H7 (cell line): ENCODE measurements at regions not wholly inside any gene's neighbourhood (a gene's known extent, or its start where the extent isn't known, plus 50 kb on each side); places are given as distances from the start of the nearest gene placed in this dataset.
A peak's percentile ranks its signal among the peaks of the same experiment; 100 is the strongest.

Experiments
- DNase-seq: peaks from one replicate; pipeline ENCODE4 v3.0.0; 2012
- H3K27me3 ChIP-seq: 2 replicates; pipeline ENCODE4 v1.6.0; 2011; ENCODE audit warnings: mild to moderate bottlenecking, low read length; ENCODE audit not compliant: control insufficient read depth, insufficient read depth
- H3K36me3 ChIP-seq: replicated peaks from 2 replicates; pipeline ENCODE4 v1.5.1; 2011; ENCODE audit warnings: low read length; ENCODE audit not compliant: control insufficient read depth, insufficient read depth
- H3K4me3 ChIP-seq: 2 replicates; pipeline ENCODE4 v1.5.1; 2011; ENCODE audit warnings: low read depth, mild to moderate bottlenecking, control low read depth, low read length, moderate library complexity; ENCODE audit not compliant: insufficient read depth

DNA sequence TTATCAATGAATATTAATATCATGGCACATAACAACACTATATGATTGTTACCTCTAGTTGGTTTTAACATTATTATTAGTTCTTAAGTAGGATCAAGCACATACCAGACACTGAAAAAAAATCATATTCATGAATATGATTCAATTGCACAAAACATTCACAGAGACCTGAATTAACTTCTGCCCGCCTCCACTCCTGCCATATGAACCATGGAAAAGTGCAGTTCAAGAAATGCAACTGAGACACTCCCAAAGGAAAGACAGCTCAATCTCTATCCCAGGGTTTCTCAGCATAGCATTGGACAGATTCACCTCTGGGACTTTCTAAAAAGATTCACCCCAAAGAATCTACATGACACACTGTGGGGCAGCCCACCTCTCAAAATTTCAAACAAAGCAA lies 103.5 kb upstream of the KCNIP4 start:
- Histone ChIP-seq H3K4me3 (no peak overlapping the region), H3K36me3 (no peaks in the 10 kb centered on the region), H3K27me3 (no peaks in the 10 kb centered on the region)
- no peak for DNase-seq

DNA sequence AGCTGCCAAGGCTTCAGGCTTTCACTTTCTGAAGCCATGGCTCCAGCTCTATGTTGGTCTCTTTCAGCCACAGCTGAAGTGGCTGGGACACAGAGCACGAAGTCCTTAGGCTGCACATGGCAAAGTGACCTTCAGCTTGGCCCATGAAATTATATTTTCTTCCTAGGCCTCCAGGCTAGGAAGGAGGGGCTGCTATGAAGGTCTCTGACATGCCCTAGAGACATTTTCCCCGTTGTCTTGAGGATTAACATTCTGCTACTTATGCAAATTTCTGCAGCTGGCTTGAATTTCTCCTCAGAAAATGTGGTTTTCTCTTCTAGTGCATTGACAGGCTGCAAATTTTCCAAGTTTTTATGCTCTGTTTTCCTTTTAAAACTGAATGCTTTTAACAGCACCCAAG lies 99.8 kb upstream of the KCNIP4 start:
- no peak for DNase-seq
- Histone ChIP-seq H3K27me3 (no peaks in the 10 kb centered on the region), H3K36me3 (no peaks in the 10 kb centered on the region), H3K4me3 (no peak overlapping the region)

DNA sequence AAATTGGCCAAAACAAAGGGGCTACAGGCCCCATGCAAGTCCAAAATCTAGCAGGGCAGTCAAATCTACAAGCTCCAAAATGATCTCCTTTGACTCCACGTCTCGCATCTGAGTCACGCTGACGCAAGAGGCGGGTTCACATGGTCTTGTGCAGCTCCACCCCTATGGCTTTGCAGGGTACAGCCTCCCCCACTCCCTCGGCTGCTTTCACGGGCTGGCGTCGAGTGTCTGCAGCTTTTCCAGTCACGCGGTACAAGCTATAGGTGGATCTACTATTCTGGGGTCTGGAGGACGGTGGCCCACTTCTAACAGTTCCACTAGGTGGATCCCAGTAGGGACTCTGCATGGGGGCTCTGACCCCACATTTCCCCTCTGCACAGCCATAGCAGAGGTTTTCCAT lies 99.2 kb upstream of the KCNIP4 start:
- H3K36me3 ChIP-seq = no peaks in the 10 kb centered on the region
- no peaks in the 10 kb centered on the region for H3K27me3 ChIP-seq
- H3K4me3 ChIP-seq = no peak overlapping the region
- no peak for DNase-seq

DNA sequence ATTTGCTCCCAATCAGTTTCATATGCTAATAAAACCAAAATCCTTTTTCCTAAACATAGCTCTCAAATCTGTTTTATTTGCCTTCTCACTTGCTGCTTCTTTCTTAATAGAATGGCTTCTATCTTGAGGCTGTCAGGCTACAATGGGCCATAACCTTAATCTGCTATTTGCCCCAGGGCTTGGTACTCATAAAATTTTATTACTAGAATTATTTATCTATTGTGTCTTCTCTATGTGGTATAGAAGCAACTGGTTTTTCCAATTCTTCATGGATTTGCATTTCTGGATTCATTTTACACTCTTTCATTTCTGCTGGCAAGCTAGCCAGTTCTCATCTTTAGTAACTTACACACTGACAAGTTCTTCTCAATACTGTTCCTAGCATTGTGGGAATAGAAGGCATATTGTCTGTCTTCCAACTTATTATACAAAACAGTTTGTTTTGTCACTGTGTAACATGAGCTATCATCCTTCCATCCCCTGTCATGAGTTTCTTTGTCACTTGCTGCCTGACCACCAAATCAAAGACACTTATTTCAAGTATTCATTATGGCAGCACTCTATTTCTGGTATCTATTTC lies 96.6 kb upstream of the KCNIP4 start:
- Histone ChIP-seq H3K4me3 (no peak overlapping the region), H3K27me3 (no peaks in the 10 kb centered on the region), H3K36me3 (no peaks in the 10 kb centered on the region)
- DNase-seq = no peak

DNA sequence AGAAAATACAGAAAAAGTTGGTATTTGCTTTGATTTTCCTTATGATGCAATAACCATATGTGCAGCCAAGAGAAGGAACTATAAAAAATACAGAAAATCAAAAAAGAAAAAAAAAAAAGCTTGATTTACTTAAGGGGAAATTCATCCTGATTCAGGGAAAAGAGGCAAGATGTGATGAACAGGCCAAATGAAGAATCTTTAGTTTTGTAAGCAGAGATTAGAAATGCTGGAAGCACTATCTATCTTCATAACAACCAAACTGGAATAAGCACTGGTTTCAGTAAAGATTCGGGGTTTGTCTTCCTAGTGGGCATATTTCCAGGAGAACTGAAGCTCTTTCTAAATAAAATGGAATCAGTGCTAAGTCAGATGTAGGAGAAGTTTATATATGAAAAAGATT lies 82.9 kb upstream of the KCNIP4 start:
- Histone ChIP-seq H3K4me3 (no peak overlapping the region), H3K36me3 (no peaks in the 10 kb centered on the region), H3K27me3 (no peaks in the 10 kb centered on the region)
- DNase-seq = no peak

DNA sequence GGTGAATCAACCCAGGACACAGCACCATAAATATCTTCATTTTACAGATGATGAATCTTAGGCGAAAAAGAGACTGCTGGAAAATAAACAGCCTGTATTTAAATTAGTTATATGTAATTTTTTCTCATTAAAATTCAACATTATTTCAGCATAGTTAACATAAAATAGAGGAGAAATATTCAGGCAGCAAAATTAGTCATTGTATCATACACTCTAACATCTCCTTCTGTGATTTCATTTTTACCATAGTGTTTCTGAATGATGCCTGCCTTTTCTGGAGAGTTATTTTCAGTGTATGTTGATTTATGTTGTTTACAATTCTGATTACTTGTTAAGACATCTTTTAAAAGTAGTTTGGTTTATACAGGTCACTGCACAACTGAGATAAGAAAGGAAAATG lies 82.3 kb upstream of the KCNIP4 start:
- no peak for DNase-seq
- Histone ChIP-seq H3K4me3 (no peak overlapping the region), H3K36me3 (no peaks in the 10 kb centered on the region), H3K27me3 (no peaks in the 10 kb centered on the region)

DNA sequence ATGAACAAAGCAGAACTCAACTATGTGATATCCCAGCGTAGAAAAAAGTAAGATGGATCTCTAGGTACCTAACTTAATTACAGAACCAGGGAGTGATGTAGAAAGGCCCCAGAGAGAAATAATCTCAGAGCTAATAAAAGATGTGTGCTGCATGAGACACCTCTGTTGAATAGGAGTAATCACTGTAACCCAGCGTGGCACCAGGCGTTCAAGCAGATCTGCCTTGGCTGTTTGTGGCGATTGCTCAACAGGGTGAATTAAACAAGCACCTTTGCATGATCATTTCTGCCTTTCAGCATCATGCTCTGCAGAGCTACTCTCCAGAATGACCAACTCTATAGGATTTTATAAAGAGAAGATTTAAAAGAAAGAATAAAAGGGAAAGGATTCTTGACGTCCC lies 81.7 kb upstream of the KCNIP4 start:
- Histone ChIP-seq H3K4me3 (no peak overlapping the region), H3K36me3 (no peaks in the 10 kb centered on the region), H3K27me3 (no peaks in the 10 kb centered on the region)
- DNase-seq = peak; percentile 24

DNA sequence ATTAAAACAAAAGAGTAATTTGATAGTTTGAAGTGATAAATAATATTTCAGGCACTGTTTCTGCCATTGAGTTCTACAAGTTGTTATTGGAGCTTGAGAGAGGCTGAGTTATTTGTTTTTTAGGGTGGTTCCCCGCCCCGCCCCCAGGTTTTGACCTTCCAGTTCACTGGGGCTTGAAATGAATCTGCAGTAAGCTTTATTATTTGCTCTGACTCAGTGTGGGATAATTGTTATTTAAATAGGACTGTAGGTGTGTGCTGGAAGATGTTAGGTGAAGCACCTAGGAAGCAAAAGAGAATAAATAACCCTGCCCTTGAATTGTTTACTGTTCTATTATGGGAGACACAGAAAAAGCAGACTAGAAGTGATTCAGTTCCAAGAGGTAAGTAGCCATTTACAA lies 81.2 kb upstream of the KCNIP4 start:
- H3K4me3 ChIP-seq = no peak overlapping the region
- DNase-seq = peak; percentile 33

DNA sequence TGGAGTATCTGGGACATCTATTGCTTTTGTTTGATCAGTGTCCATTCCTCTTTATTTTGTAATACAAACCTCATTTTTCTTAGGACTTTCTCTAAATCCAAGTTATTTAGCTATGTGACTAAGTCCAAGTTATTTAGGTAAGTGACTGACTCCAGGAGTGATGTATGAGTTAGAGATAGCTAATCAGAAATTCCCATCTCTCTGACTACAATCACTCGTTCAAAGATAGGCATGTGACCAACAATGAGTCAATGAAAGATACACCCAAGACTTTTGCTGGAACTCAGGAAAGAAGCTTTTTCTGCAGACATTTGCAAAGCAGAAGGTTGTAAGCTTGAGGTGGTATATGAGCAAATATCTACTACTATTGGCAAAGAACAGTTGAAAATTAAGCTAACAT lies 72.5 kb upstream of the KCNIP4 start:
- Histone ChIP-seq H3K4me3 (no peak overlapping the region), H3K36me3 (no peaks in the 10 kb centered on the region), H3K27me3 (no peaks in the 10 kb centered on the region)
- no peak for DNase-seq

More for the DNA sequence above, 81.2 kb upstream of the KCNIP4 start:
- Histone ChIP-seq H3K36me3 (no peaks in the 10 kb centered on the region), H3K27me3 (no peaks in the 10 kb centered on the region)

DNA sequence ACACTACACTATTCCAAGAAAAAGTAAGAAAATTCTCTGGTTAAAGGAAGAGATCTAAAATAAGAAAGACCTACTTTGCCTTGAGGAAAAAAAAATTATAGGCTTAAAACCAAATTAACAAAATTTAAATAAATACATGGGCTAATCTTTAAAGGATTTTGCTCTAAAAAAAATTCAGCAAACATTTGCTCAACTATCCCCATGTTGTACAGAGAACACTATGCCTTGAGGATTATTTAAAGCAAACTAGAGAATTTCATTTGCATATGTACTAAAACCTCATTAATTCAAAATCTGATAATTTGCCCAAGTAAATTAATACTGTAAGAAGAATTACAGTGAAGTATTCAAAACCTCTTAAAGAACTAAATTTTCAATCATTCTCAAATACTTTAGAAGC lies 71.6 kb upstream of the KCNIP4 start:
- no peaks in the 10 kb centered on the region for H3K36me3 ChIP-seq
- no peaks in the 10 kb centered on the region for H3K27me3 ChIP-seq

DNA sequence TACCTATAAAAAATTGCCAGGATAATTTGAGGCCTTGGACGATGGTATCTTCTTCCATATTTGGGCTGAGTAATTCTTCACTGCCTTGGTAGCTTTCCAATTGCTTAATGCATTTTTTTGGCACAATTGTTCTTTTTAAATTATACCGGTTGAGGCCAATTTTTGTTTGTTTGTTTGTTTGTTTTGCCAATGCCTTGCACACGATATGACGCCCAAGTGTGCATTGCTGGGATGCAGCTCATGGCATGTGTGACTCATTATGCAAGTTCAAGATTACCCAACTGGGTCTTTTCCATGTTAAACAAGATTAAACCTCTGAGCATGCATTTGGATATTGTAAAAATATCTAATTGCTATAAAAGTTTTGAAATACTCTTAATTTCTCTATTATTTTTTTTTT lies 71.1 kb upstream of the KCNIP4 start:
- no peak overlapping the region for H3K4me3 ChIP-seq
- no peak for DNase-seq
- no peaks in the 10 kb centered on the region for H3K36me3 ChIP-seq
- no peaks in the 10 kb centered on the region for H3K27me3 ChIP-seq

More for the DNA sequence above, 71.6 kb upstream of the KCNIP4 start:
- DNase-seq = no peak
- no peak overlapping the region for H3K4me3 ChIP-seq

DNA sequence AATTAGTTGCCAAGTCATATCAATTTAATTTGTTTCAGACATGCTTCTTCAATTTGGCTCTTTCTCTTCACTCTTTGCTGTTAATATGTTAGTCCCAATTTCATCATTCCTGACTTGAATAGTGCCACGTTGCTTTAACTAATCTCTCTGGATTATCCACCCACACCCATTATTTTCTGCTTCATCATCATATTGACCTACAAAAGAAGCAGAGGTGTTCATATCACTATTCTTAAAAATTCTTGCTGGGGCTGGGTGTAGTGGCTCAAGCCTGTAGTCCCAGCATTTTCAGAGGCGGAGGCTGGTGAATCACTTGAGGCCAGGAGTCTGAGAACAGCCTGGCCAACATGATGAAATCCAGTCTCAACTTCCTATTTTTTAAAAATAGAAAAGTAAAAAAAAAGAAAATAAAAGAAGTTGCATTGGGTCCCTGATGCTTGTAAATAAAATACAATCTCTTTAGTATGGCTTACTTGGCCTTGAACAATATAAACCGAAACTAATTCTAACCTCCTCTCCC lies 65.7 kb upstream of the KCNIP4 start:
- no peak overlapping the region for H3K4me3 ChIP-seq
- no peaks in the 10 kb centered on the region for H3K27me3 ChIP-seq
- DNase-seq = no peak

DNA sequence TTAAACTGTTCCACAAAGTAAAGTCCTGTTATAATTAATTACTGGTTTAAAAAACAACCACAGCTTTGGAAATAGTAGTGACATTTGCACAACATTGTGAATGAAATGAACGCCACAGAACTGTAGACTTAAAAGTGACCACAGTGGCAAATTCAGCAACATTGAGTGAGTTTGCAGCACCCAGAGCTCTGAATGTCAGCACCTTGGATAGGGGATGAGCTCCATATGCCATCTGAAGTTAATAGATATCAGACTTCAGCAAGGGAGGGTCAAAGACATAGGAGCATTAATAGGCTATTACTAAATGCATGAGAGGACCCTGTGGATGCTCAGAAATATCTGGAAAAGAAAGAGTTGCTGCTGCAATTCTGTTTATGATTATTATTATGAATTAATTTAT lies 55.3 kb upstream of the KCNIP4 start:
- Histone ChIP-seq H3K27me3 (no peaks in the 10 kb centered on the region), H3K36me3 (no peaks in the 10 kb centered on the region), H3K4me3 (no peak overlapping the region)
- DNase-seq = peak; percentile 2

More for the DNA sequence above, 65.7 kb upstream of the KCNIP4 start:
- H3K36me3 ChIP-seq = no peaks in the 10 kb centered on the region
